GM12878 (cell line): ENCODE measurements at regions not wholly inside any gene's neighbourhood (a gene's known extent, or its start where the extent isn't known, plus 50 kb on each side); places are given as distances from the start of the nearest gene placed in this dataset.

Experiments used
- ATAC-seq: fragments of 200-7000 bp; cut with Tn5 transposase; 3 replicates; pipeline ENCODE4 v1.9.1; 2020; ENCODE audit warnings: mild to moderate bottlenecking, moderate library complexity
- BruUV-seq: library from RNA; stranded (reverse); fragments of 400-500 nt; replicated peaks from 2 replicates; lab custom pipeline; 2021; lab: Mats Ljungman, UMichigan
- CTCF ChIA-PET: fragments of 300-600 bp; sonication (Branson Sonifier 250); formaldehyde crosslinking; extraction: SDS; loops from one replicate; lab custom pipeline; 2021; ENCODE audit warnings: inconsistent platforms; lab: Yijun Ruan, JAX
- POLR2A ChIA-PET: fragments of 350-600 bp; formaldehyde crosslinking; extraction: SDS; loops from one replicate; lab custom pipeline; 2021; ENCODE audit warnings: inconsistent platforms; lab: Charles Lee
- RAD21 ChIA-PET: fragments of 300-600 bp; sonication (Branson Sonifier 250); formaldehyde crosslinking; loops from one replicate; lab custom pipeline; 2023; ENCODE audit warnings: antibody characterized with exemption; ENCODE audit not compliant: unreplicated experiment; lab: Charles Lee
- SMC1A ChIA-PET: fragments of 300-600 bp; sonication (Branson Sonifier 250); formaldehyde crosslinking; loops from one replicate; lab custom pipeline; 2023; ENCODE audit not compliant: unreplicated experiment, uncharacterized antibody; lab: Charles Lee
- DNase-seq: peaks from one replicate; pipeline ENCODE4 v3.0.0-alpha.2; 2011; ENCODE audit warnings: low read depth, low spot score
- FAIRE-seq: peaks from 3 replicates; lab custom pipeline; 2011; peaks lifted over from hg19 to GRCh38; lab: Jason Lieb, UNC
- H2AFZ ChIP-seq: 2 replicates; pipeline ENCODE4 v1.6.0; 2011; ENCODE audit warnings: low read depth, low read length, control low read depth; ENCODE audit not compliant: control insufficient read depth
- H3K27ac ChIP-seq: 2 replicates; pipeline ENCODE4 v1.5.1; 2011; ENCODE audit warnings: control low read depth; ENCODE audit not compliant: control insufficient read depth, insufficient read depth
- H3K27me3 ChIP-seq, 2 experiments: replicated peaks in 1 of 2; 2 replicates each; pipeline versions ENCODE4 v1.6.0 to v1.6.1; 2011; ENCODE audit warnings: low read length in 1 of 2; ENCODE audit not compliant: control insufficient read depth in 2 of 2, insufficient read depth in 2 of 2
- H3K36me3 ChIP-seq, 2 experiments: 2 replicates each; pipeline ENCODE4 v1.5.1; 2011; ENCODE audit warnings: low read length in 1 of 2; ENCODE audit not compliant: control insufficient read depth in 2 of 2, insufficient read depth in 2 of 2
- H3K4me1 ChIP-seq: 2 replicates; pipeline ENCODE4 v1.6.1; 2011; ENCODE audit warnings: mild to moderate bottlenecking, low read length, moderate library complexity, mixed read lengths; ENCODE audit not compliant: control insufficient read depth, insufficient read depth
- H3K4me2 ChIP-seq: 2 replicates; pipeline ENCODE4 v1.6.0; 2011; ENCODE audit warnings: control low read depth; ENCODE audit not compliant: control insufficient read depth, insufficient read depth
- H3K4me3 ChIP-seq: fragments of 200-600 bp; sonication (generic); 2 replicates; pipeline ENCODE4 v1.5.1; 2016
- H3K79me2 ChIP-seq: 2 replicates; pipeline ENCODE4 v1.6.0; 2011; ENCODE audit warnings: low read length; ENCODE audit not compliant: control insufficient read depth, insufficient read depth
- H3K9ac ChIP-seq: 2 replicates; pipeline ENCODE4 v1.8.0; 2011; ENCODE audit warnings: low read length, control low read depth, mixed read lengths; ENCODE audit not compliant: control insufficient read depth, insufficient read depth
- H3K9me3 ChIP-seq: replicated peaks from 3 replicates; pipeline ENCODE4 v1.5.1; 2011; ENCODE audit warnings: mild to moderate bottlenecking, low read length; ENCODE audit not compliant: control insufficient read depth, insufficient read depth
- H4K20me1 ChIP-seq: 2 replicates; pipeline ENCODE4 v1.6.0; 2011; ENCODE audit not compliant: control insufficient read depth, insufficient read depth
- CREM ChIP-seq: IDR thresholded peaks from 2 replicates; pipeline ENCODE4 v1.6.1; 2014; ENCODE audit warnings: antibody characterized with exemption, low read depth
- JUND ChIP-seq: IDR thresholded peaks from 2 replicates; pipeline ENCODE4 v1.6.1; 2012; ENCODE audit warnings: low read depth, mild to moderate bottlenecking, low read length, improper control_type of control experiment, moderate library complexity
- NFYB ChIP-seq: IDR thresholded peaks from 2 replicates; pipeline ENCODE4 v1.6.1; 2011; ENCODE audit warnings: low read depth, mild to moderate bottlenecking, low read length, improper control_type of control experiment, moderate library complexity; ENCODE audit not compliant: insufficient read depth
- PML ChIP-seq: IDR thresholded peaks from 2 replicates; pipeline ENCODE4 v1.6.1; 2012; ENCODE audit warnings: low read length, inconsistent platforms
- POLR2AphosphoS5 ChIP-seq: IDR thresholded peaks from 2 replicates; pipeline ENCODE4 v1.6.1; 2011; ENCODE audit warnings: mild to moderate bottlenecking, low read length, inconsistent platforms
- REST ChIP-seq: IDR thresholded peaks from 2 replicates; pipeline ENCODE4 v1.6.1; 2012; ENCODE audit warnings: mild to moderate bottlenecking, low read depth, low read length
- RUNX3 ChIP-seq: IDR thresholded peaks from 2 replicates; pipeline ENCODE4 v1.6.1; 2012; ENCODE audit warnings: low read length, inconsistent platforms
- SREBF1 ChIP-seq: IDR thresholded peaks from 2 replicates; pipeline ENCODE4 v1.6.1; 2012; ENCODE audit warnings: mild to moderate bottlenecking, low read length
- TARDBP ChIP-seq: IDR thresholded peaks from 2 replicates; pipeline ENCODE4 v1.6.1; 2016; ENCODE audit warnings: borderline replicate concordance
- WGBS: methylation state at CpG from one replicate; pipeline ENCODE4 v1.1.6; 2016; ENCODE audit warnings: low lambda C conversion rate; ENCODE audit not compliant: insufficient replicate concordance, insufficient coverage; ENCODE audit errors: missing lambda C conversion rate; 5-methylcytosine and 5-hydroxymethylcytosine counted together
- in situ Hi-C: fragments of 300-500 bp; cut with MboI; formaldehyde crosslinking; loops from 9 replicates; pipeline ENCODE4 v1.14.3; 2018; ENCODE audit warnings: mixed read lengths
- intact Hi-C: fragments of 100-400 bp; cut with micrococcal nuclease; formaldehyde crosslinking; loops from one replicate; pipeline ENCODE4 v1.14.2; 2022; ENCODE audit not compliant: unreplicated experiment

- ATAC-seq = no peak
- Histone ChIP-seq H3K27me3 (peaks cover 3% of the 10 kb centered on the region in 2 experiments), H3K9me3 (no peaks in the 10 kb centered on the region), H3K36me3 (no peaks in the 10 kb centered on the region), H3K4me1 (no peaks in the 10 kb centered on the region), H4K20me1 (no peaks in the 10 kb centered on the region), H3K79me2 (no peaks in the 10 kb centered on the region), H3K4me2 (no peak overlapping the region), H3K9ac (no peak overlapping the region), H3K27ac (no peak overlapping the region), H3K4me3 (no peak overlapping the region), H2AFZ (no peak overlapping the region)
- in situ Hi-C loops (no loop called here), intact Hi-C loops (loop anchor here (10.0 kb wide), 1 partner anchor 201 kb away; no protein-coding TSS in a partner anchor)
- no peak for FAIRE-seq
- no peak for TF ChIP-seq CREM
- TF ChIP-seq PML = no peak
- TF ChIP-seq JUND = no peak
- TF ChIP-seq REST = no peak
- no peak for TF ChIP-seq SREBF1
- TF ChIP-seq RUNX3 = no peak
- no peak for TF ChIP-seq POLR2AphosphoS5
- TF ChIP-seq TARDBP = no peak
- TF ChIP-seq NFYB = no peak
- no TSS peak for BruUV-seq
- ChIA-PET RAD21 (no interaction called here), CTCF (no interaction called here), SMC1A (no interaction called here), POLR2A (no interaction called here)
- WGBS = 34% methylated on average over 6 of the region's 6 CpGs
- DNase-seq = no peak
These were observed 410.0 kb upstream of the MKI67 start for GRCh38 chr10:128536259-128536658.
